ENCODE measurements at regions not wholly inside any gene's neighbourhood (a gene's known extent, or its start where the extent isn't known, plus 50 kb on each side); places are given as distances from the start of the nearest gene placed in this dataset.

DNA sequence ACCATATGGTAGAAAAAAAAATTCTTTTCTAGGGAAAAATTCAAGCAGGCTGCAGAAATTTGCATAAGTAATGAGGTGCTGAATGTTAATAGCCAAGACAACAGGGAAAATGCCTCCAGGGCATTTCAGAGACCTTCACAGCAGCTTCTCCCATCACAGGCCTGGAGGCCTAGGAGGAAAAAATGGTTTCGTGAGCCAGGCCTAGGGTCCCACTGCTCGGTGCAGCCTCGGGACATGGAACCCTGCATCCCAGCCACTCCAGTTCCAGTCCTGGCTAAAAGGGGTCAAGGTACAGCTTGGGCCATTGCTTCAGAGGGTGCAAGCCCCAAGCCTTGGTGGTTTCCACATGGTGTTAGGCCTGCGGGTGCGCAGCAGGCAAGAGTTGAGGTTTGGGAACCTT lies 436.0 kb upstream of the SMC2 start:
- TF ChIP-seq POLR2A (IDR thresholded peaks at IDR 0.05), result no peak
- TF ChIP-seq, protein P1, sequence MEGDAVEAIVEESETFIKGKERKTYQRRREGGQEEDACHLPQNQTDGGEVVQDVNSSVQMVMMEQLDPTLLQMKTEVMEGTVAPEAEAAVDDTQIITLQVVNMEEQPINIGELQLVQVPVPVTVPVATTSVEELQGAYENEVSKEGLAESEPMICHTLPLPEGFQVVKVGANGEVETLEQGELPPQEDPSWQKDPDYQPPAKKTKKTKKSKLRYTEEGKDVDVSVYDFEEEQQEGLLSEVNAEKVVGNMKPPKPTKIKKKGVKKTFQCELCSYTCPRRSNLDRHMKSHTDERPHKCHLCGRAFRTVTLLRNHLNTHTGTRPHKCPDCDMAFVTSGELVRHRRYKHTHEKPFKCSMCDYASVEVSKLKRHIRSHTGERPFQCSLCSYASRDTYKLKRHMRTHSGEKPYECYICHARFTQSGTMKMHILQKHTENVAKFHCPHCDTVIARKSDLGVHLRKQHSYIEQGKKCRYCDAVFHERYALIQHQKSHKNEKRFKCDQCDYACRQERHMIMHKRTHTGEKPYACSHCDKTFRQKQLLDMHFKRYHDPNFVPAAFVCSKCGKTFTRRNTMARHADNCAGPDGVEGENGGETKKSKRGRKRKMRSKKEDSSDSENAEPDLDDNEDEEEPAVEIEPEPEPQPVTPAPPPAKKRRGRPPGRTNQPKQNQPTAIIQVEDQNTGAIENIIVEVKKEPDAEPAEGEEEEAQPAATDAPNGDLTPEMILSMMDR (IDR thresholded peaks at IDR 0.05 in 4 of 5, conservative IDR thresholded peaks at IDR 0.05 in 1 of 5), result no peak
